ENCODE measurements at regions not wholly inside any gene's neighbourhood (a gene's known extent, or its start where the extent isn't known, plus 50 kb on each side); places are given as distances from the start of the nearest gene placed in this dataset.

- no peak overlapping the region for H3K4me3 ChIP-seq (ENCODE audit: low read length)
- H4K5ac ChIP-seq (ENCODE audit: low read length): no peak overlapping the region
- H2BK120ac ChIP-seq (ENCODE audit: low read depth, low read length): no peak overlapping the region
- H4K8ac ChIP-seq (ENCODE audit: low read depth, low read length): no peak overlapping the region
- H3K27me3 ChIP-seq (ENCODE audit: insufficient read depth, low read length, poor library complexity): no peaks in the 10 kb centered on the region
- no peak overlapping the region for H3K18ac ChIP-seq (ENCODE audit: low read length)
- H3K56ac ChIP-seq (ENCODE audit: low read length): no peak overlapping the region
- H3K36me3 ChIP-seq (ENCODE audit: control insufficient read depth, insufficient read depth, low read length): no peaks in the 10 kb centered on the region
- H3K23ac ChIP-seq (ENCODE audit: low read length): no peak overlapping the region
- no peak overlapping the region for H2BK15ac ChIP-seq (replicated peaks; ENCODE audit: low read depth)
- H3K4me2 ChIP-seq (ENCODE audit: low read length): no peak overlapping the region
- H3K79me1 ChIP-seq (ENCODE audit: low read length): no peaks in the 10 kb centered on the region
- no peak overlapping the region for H3K4ac ChIP-seq (ENCODE audit: low read depth, low read length)
- H3K27ac ChIP-seq (ENCODE audit: low read depth, low read length): no peak overlapping the region
- no peak overlapping the region for H2AK5ac ChIP-seq (ENCODE audit: low read length)
- H2BK5ac ChIP-seq (ENCODE audit: low read length): no peak overlapping the region
- no peak for DNase-seq
- 100% methylated on average over 1 of the region's 3 CpGs for WGBS (ENCODE audit: extremely low coverage, insufficient coverage, low lambda C conversion rate)
- no peaks in the 10 kb centered on the region for H3K79me2 ChIP-seq (ENCODE audit: control insufficient read depth, insufficient read depth, low read length)
- no peaks in the 10 kb centered on the region for H3K4me1 ChIP-seq (ENCODE audit: control insufficient read depth, low read depth, low read length)
- H3K9ac ChIP-seq (ENCODE audit: low read length): no peak overlapping the region
Measured at GRCh38 chr3:28978092-28978491, 302.8 kb upstream of the RBMS3 start.

GRCh38 chr3:28980131-28980530 is 300.7 kb upstream of the RBMS3 start:
- H2BK15ac ChIP-seq (replicated peaks; ENCODE audit: low read depth): no peak overlapping the region
- no peak overlapping the region for H2BK120ac ChIP-seq (ENCODE audit: low read depth, low read length)
- WGBS (ENCODE audit: extremely low coverage, insufficient coverage, low lambda C conversion rate): no CpG with 5 or more reads among the region's 1 CpG
- no peak overlapping the region for H3K4ac ChIP-seq (ENCODE audit: low read depth, low read length)
- no peaks in the 10 kb centered on the region for H3K27me3 ChIP-seq (ENCODE audit: insufficient read depth, low read length, poor library complexity)
- no peaks in the 10 kb centered on the region for H3K36me3 ChIP-seq (ENCODE audit: control insufficient read depth, insufficient read depth, low read length)
- no peaks in the 10 kb centered on the region for H3K4me1 ChIP-seq (ENCODE audit: control insufficient read depth, low read depth, low read length)
- no peak overlapping the region for H3K4me2 ChIP-seq (ENCODE audit: low read length)
- no peak overlapping the region for H3K27ac ChIP-seq (ENCODE audit: low read depth, low read length)
- H2AK5ac ChIP-seq (ENCODE audit: low read length): no peak overlapping the region
- H3K18ac ChIP-seq (ENCODE audit: low read length): no peak overlapping the region
- H3K79me2 ChIP-seq (ENCODE audit: control insufficient read depth, insufficient read depth, low read length): no peaks in the 10 kb centered on the region
- no peak overlapping the region for H3K56ac ChIP-seq (ENCODE audit: low read length)
- H4K5ac ChIP-seq (ENCODE audit: low read length): no peak overlapping the region
- H4K8ac ChIP-seq (ENCODE audit: low read depth, low read length): no peak overlapping the region
- H3K23ac ChIP-seq (ENCODE audit: low read length): no peak overlapping the region
- no peak overlapping the region for H3K4me3 ChIP-seq (ENCODE audit: low read length)
- no peak overlapping the region for H3K9ac ChIP-seq (ENCODE audit: low read length)
- no peak overlapping the region for H2BK5ac ChIP-seq (ENCODE audit: low read length)
- DNase-seq: no peak
- H3K79me1 ChIP-seq (ENCODE audit: low read length): no peaks in the 10 kb centered on the region

- H2AK5ac ChIP-seq (ENCODE audit: low read length): no peak overlapping the region
- H2BK5ac ChIP-seq (ENCODE audit: low read length): no peak overlapping the region
- no peak overlapping the region for H3K4ac ChIP-seq (ENCODE audit: low read depth, low read length)
- no peak overlapping the region for H3K4me2 ChIP-seq (ENCODE audit: low read length)
- H4K8ac ChIP-seq (ENCODE audit: low read depth, low read length): no peak overlapping the region
- no peak overlapping the region for H4K5ac ChIP-seq (ENCODE audit: low read length)
- no peak overlapping the region for H3K4me3 ChIP-seq (ENCODE audit: low read length)
- H3K9ac ChIP-seq (ENCODE audit: low read length): no peak overlapping the region
- DNase-seq: no peak
- no peaks in the 10 kb centered on the region for H3K27me3 ChIP-seq (ENCODE audit: insufficient read depth, low read length, poor library complexity)
- H3K79me1 ChIP-seq (ENCODE audit: low read length): no peaks in the 10 kb centered on the region
- no peaks in the 10 kb centered on the region for H3K4me1 ChIP-seq (ENCODE audit: control insufficient read depth, low read depth, low read length)
- no peak overlapping the region for H3K18ac ChIP-seq (ENCODE audit: low read length)
- H3K56ac ChIP-seq (ENCODE audit: low read length): no peak overlapping the region
- no peak overlapping the region for H2BK15ac ChIP-seq (replicated peaks; ENCODE audit: low read depth)
- H3K79me2 ChIP-seq (ENCODE audit: control insufficient read depth, insufficient read depth, low read length): no peaks in the 10 kb centered on the region
- H3K23ac ChIP-seq (ENCODE audit: low read length): no peak overlapping the region
- no peaks in the 10 kb centered on the region for H3K36me3 ChIP-seq (ENCODE audit: control insufficient read depth, insufficient read depth, low read length)
- no peak overlapping the region for H2BK120ac ChIP-seq (ENCODE audit: low read depth, low read length)
- no peak overlapping the region for H3K27ac ChIP-seq (ENCODE audit: low read depth, low read length)
Measured at GRCh38 chr3:28980631-28981030, 300.2 kb upstream of the RBMS3 start.

GRCh38 chr3:28982906-28983305 is 298.0 kb upstream of the RBMS3 start:
- Histone ChIP-seq H3K27me3 (ENCODE audit: insufficient read depth, low read length, poor library complexity) (no peaks in the 10 kb centered on the region), H3K79me1 (ENCODE audit: low read length) (no peaks in the 10 kb centered on the region), H3K4me1 (ENCODE audit: control insufficient read depth, low read depth, low read length) (no peaks in the 10 kb centered on the region), H3K79me2 (ENCODE audit: control insufficient read depth, insufficient read depth, low read length) (no peaks in the 10 kb centered on the region), H3K56ac (ENCODE audit: low read length) (no peak overlapping the region), H4K8ac (ENCODE audit: low read depth, low read length) (no peak overlapping the region), H3K18ac (ENCODE audit: low read length) (no peak overlapping the region), H3K4me2 (ENCODE audit: low read length) (no peak overlapping the region), H3K4ac (ENCODE audit: low read depth, low read length) (no peak overlapping the region), H2BK15ac (replicated peaks; ENCODE audit: low read depth) (no peak overlapping the region), H2AK5ac (ENCODE audit: low read length) (no peak overlapping the region), H2BK5ac (ENCODE audit: low read length) (no peak overlapping the region), H3K9ac (ENCODE audit: low read length) (no peak overlapping the region), H2BK120ac (ENCODE audit: low read depth, low read length) (no peak overlapping the region), H3K23ac (ENCODE audit: low read length) (no peak overlapping the region), H3K4me3 (ENCODE audit: low read length) (no peak overlapping the region), H3K27ac (ENCODE audit: low read depth, low read length) (no peak overlapping the region), H4K5ac (ENCODE audit: low read length) (no peak overlapping the region), H3K36me3 (ENCODE audit: control insufficient read depth, insufficient read depth, low read length) (no peaks in the 10 kb centered on the region)
- no peak for DNase-seq
- WGBS (ENCODE audit: extremely low coverage, insufficient coverage, low lambda C conversion rate): 100% methylated on average over 2 of the region's 2 CpGs

GRCh38 chr3:28986922-28987321 is 293.9 kb upstream of the RBMS3 start:
- H2BK5ac ChIP-seq (ENCODE audit: low read length): no peak overlapping the region
- H2BK120ac ChIP-seq (ENCODE audit: low read depth, low read length): no peak overlapping the region
- no peak overlapping the region for H3K27ac ChIP-seq (ENCODE audit: low read depth, low read length)
- no peak overlapping the region for H3K23ac ChIP-seq (ENCODE audit: low read length)
- no peaks in the 10 kb centered on the region for H3K27me3 ChIP-seq (ENCODE audit: insufficient read depth, low read length, poor library complexity)
- no peaks in the 10 kb centered on the region for H3K79me1 ChIP-seq (ENCODE audit: low read length)
- H2BK15ac ChIP-seq (replicated peaks; ENCODE audit: low read depth): no peak overlapping the region
- H2AK5ac ChIP-seq (ENCODE audit: low read length): no peak overlapping the region
- H3K79me2 ChIP-seq (ENCODE audit: control insufficient read depth, insufficient read depth, low read length): no peaks in the 10 kb centered on the region
- DNase-seq: no peak
- no peak overlapping the region for H3K4me3 ChIP-seq (ENCODE audit: low read length)
- H3K56ac ChIP-seq (ENCODE audit: low read length): no peak overlapping the region
- H4K5ac ChIP-seq (ENCODE audit: low read length): no peak overlapping the region
- no peak overlapping the region for H4K8ac ChIP-seq (ENCODE audit: low read depth, low read length)
- no peaks in the 10 kb centered on the region for H3K4me1 ChIP-seq (ENCODE audit: control insufficient read depth, low read depth, low read length)
- no peak overlapping the region for H3K9ac ChIP-seq (ENCODE audit: low read length)
- H3K4me2 ChIP-seq (ENCODE audit: low read length): no peak overlapping the region
- no peaks in the 10 kb centered on the region for H3K36me3 ChIP-seq (ENCODE audit: control insufficient read depth, insufficient read depth, low read length)
- no peak overlapping the region for H3K18ac ChIP-seq (ENCODE audit: low read length)
- no peak overlapping the region for H3K4ac ChIP-seq (ENCODE audit: low read depth, low read length)

GRCh38 chr3:28989646-28990089 is 291.2 kb upstream of the RBMS3 start:
- no peak for DNase-seq
- Histone ChIP-seq H3K4ac (ENCODE audit: low read depth, low read length) (no peak overlapping the region), H3K27me3 (ENCODE audit: insufficient read depth, low read length, poor library complexity) (no peaks in the 10 kb centered on the region), H3K4me2 (ENCODE audit: low read length) (no peak overlapping the region), H3K79me2 (ENCODE audit: control insufficient read depth, insufficient read depth, low read length) (no peaks in the 10 kb centered on the region), H3K36me3 (ENCODE audit: control insufficient read depth, insufficient read depth, low read length) (no peaks in the 10 kb centered on the region), H2BK120ac (ENCODE audit: low read depth, low read length) (no peak overlapping the region), H2BK5ac (ENCODE audit: low read length) (no peak overlapping the region), H3K9ac (ENCODE audit: low read length) (no peak overlapping the region), H2BK15ac (replicated peaks; ENCODE audit: low read depth) (no peak overlapping the region), H3K27ac (ENCODE audit: low read depth, low read length) (no peak overlapping the region), H3K4me1 (ENCODE audit: control insufficient read depth, low read depth, low read length) (no peaks in the 10 kb centered on the region), H2AK5ac (ENCODE audit: low read length) (no peak overlapping the region), H3K18ac (ENCODE audit: low read length) (no peak overlapping the region), H4K5ac (ENCODE audit: low read length) (no peak overlapping the region), H3K4me3 (ENCODE audit: low read length) (no peak overlapping the region), H3K56ac (ENCODE audit: low read length) (no peak overlapping the region), H4K8ac (ENCODE audit: low read depth, low read length) (no peak overlapping the region), H3K23ac (ENCODE audit: low read length) (no peak overlapping the region), H3K79me1 (ENCODE audit: low read length) (no peaks in the 10 kb centered on the region)
- WGBS (ENCODE audit: extremely low coverage, insufficient coverage, low lambda C conversion rate): no CpG with 5 or more reads among the region's 2 CpGs

All from mesendoderm (in vitro differentiated cells).